Keratinocyte (primary cell): ENCODE measurements at regions not wholly inside any gene's neighbourhood (a gene's known extent, or its start where the extent isn't known, plus 50 kb on each side); places are given as distances from the start of the nearest gene placed in this dataset.

Source experiments
- DNase-seq: peaks from one replicate; pipeline ENCODE4 v3.0.0-alpha.2; 2011; ENCODE audit warnings: low read depth, missing footprints, low spot score
- FAIRE-seq: peaks from 2 replicates; lab custom pipeline; 2011; peaks lifted over from hg19 to GRCh38; lab: Jason Lieb, UNC
- H2AFZ ChIP-seq: 2 replicates; pipeline ENCODE4 v1.6.0; 2012; ENCODE audit warnings: low read length, control low read depth, inconsistent platforms; ENCODE audit not compliant: control insufficient read depth
- H3K27ac ChIP-seq: 2 replicates; pipeline ENCODE4 v1.5.1; 2011; ENCODE audit warnings: low read length; ENCODE audit not compliant: control insufficient read depth, insufficient read depth
- H3K27me3 ChIP-seq: 3 replicates; pipeline ENCODE4 v1.6.0; 2011; ENCODE audit warnings: low read length; ENCODE audit not compliant: control insufficient read depth, insufficient read depth; ENCODE audit errors: extremely low read depth
- H3K36me3 ChIP-seq, 2 experiments: 2 replicates in 1 of 2; 3 replicates in 1 of 2; pipeline ENCODE4 v1.5.1; 2011; ENCODE audit warnings: low read length in 2 of 2, mild to moderate bottlenecking in 1 of 2; ENCODE audit not compliant: control insufficient read depth in 2 of 2, insufficient read depth in 2 of 2; ENCODE audit errors: extremely low read depth in 1 of 2
- H3K4me1 ChIP-seq: 3 replicates; pipeline ENCODE4 v1.5.1; 2011; ENCODE audit warnings: low read length; ENCODE audit not compliant: control insufficient read depth, insufficient read depth; ENCODE audit errors: extremely low read depth
- H3K4me2 ChIP-seq: 3 replicates; pipeline ENCODE4 v1.6.0; 2011; ENCODE audit warnings: low read depth, low read length; ENCODE audit not compliant: control insufficient read depth, insufficient read depth; ENCODE audit errors: extremely low read depth
- H3K4me3 ChIP-seq, 3 experiments: fragments of 200-600 bp in 1 of 3; sonication (generic) in 1 of 3; 2 replicates in 2 of 3; 3 replicates in 1 of 3; pipeline ENCODE4 v1.5.1; 2011 to 2016; ENCODE audit warnings: low read length in 3 of 3, mild to moderate bottlenecking in 3 of 3, control low read depth in 2 of 3, inconsistent platforms in 1 of 3, low read depth in 1 of 3, mixed read lengths in 1 of 3, mixed run types in 1 of 3, moderate library complexity in 1 of 3; ENCODE audit not compliant: control insufficient read depth in 2 of 3, insufficient read depth in 2 of 3; ENCODE audit errors: extremely low read depth in 1 of 3
- H3K79me2 ChIP-seq: 2 replicates; pipeline ENCODE4 v1.6.0; 2012; ENCODE audit warnings: low read length; ENCODE audit not compliant: control insufficient read depth, insufficient read depth
- H3K9ac ChIP-seq: 3 replicates; pipeline ENCODE4 v1.6.0; 2011; ENCODE audit warnings: low read length; ENCODE audit not compliant: control insufficient read depth, insufficient read depth; ENCODE audit errors: extremely low read depth
- H3K9me1 ChIP-seq: 3 replicates; pipeline ENCODE4 v1.6.0; 2011; ENCODE audit warnings: low read length; ENCODE audit not compliant: control insufficient read depth, insufficient read depth; ENCODE audit errors: extremely low read depth
- H3K9me3 ChIP-seq: 2 replicates; pipeline ENCODE4 v1.5.1; 2012; ENCODE audit warnings: low read depth, low read length; ENCODE audit not compliant: control insufficient read depth
- H4K20me1 ChIP-seq: 3 replicates; pipeline ENCODE4 v1.6.0; 2011; ENCODE audit warnings: low read length; ENCODE audit not compliant: control insufficient read depth, insufficient read depth; ENCODE audit errors: extremely low read depth
- EZH2 ChIP-seq: IDR thresholded peaks from one replicate; pipeline ENCODE4 v1.6.1; 2012; ENCODE audit warnings: inconsistent platforms, mild to moderate bottlenecking, low read length, moderate library complexity
- dilution Hi-C: fragments of 300-500 bp; cut with MboI; formaldehyde crosslinking; loops from one replicate; pipeline ENCODE4 v1.7.0; 2020; ENCODE audit warnings: low sequenced_read_pairs; ENCODE audit not compliant: extremely low pct_ligation_motif_present
- TF ChIP-seq, protein P1 (sequence below), 3 experiments: IDR thresholded peaks in 1 of 3; conservative IDR thresholded peaks in 1 of 3; optimal IDR thresholded peaks in 1 of 3; 2 replicates in 2 of 3; 3 replicates in 1 of 3; pipeline versions ENCODE3 to v1.5.1; 2011; ENCODE audit warnings: low read length in 3 of 3, mild to moderate bottlenecking in 3 of 3, moderate library complexity in 2 of 3, control low read depth in 1 of 3, inconsistent platforms in 1 of 3; ENCODE audit not compliant: insufficient read depth in 2 of 3; ENCODE audit errors: extremely low read depth in 1 of 3

DNA sequence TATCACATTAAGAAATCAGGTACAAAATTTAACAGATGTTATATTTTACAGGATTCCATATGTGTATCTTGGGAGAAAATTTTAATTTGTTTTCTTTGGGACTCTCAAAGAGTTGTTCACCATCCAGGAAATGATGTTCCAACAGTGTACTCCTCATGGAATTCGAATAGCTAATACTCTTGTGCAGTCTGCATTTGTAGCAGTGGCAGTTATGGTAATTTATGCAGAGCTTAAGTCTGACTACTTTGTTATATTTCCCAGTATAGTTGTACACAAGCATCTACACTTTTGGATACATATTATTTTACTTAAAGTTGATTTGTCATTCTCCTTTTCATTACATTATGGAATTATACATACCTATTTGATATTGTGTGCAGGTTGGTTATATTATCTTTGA lies 436.7 kb upstream of the FBXO33 start:
- Histone ChIP-seq H3K4me3 (no peak overlapping the region), H3K9me1 (no peaks in the 10 kb centered on the region), H3K9me3 (peaks cover 2% of the 10 kb centered on the region), H3K4me2 (no peak overlapping the region), H3K79me2 (no peaks in the 10 kb centered on the region), H3K27me3 (no peaks in the 10 kb centered on the region), H3K36me3 (no peaks in the 10 kb centered on the region), H3K4me1 (no peaks in the 10 kb centered on the region), H2AFZ (no peak overlapping the region), H3K9ac (no peak overlapping the region), H4K20me1 (no peaks in the 10 kb centered on the region), H3K27ac (no peak overlapping the region)
- DNase-seq (no peak), FAIRE-seq (no peak)
- dilution Hi-C loops: no loop called here
- TF ChIP-seq, protein P1, sequence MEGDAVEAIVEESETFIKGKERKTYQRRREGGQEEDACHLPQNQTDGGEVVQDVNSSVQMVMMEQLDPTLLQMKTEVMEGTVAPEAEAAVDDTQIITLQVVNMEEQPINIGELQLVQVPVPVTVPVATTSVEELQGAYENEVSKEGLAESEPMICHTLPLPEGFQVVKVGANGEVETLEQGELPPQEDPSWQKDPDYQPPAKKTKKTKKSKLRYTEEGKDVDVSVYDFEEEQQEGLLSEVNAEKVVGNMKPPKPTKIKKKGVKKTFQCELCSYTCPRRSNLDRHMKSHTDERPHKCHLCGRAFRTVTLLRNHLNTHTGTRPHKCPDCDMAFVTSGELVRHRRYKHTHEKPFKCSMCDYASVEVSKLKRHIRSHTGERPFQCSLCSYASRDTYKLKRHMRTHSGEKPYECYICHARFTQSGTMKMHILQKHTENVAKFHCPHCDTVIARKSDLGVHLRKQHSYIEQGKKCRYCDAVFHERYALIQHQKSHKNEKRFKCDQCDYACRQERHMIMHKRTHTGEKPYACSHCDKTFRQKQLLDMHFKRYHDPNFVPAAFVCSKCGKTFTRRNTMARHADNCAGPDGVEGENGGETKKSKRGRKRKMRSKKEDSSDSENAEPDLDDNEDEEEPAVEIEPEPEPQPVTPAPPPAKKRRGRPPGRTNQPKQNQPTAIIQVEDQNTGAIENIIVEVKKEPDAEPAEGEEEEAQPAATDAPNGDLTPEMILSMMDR (optimal IDR thresholded peaks at IDR 0.05 in 1 of 3, IDR thresholded peaks at IDR 0.05 in 1 of 3, conservative IDR thresholded peaks at IDR 0.05 in 1 of 3; ENCODE audit: extremely low read depth in 1 of 3, insufficient read depth in 2 of 3, low read length in 3 of 3): no peak
- no peak for TF ChIP-seq EZH2

- Histone ChIP-seq H3K9me3 (peaks cover 2% of the 10 kb centered on the region), H4K20me1 (no peaks in the 10 kb centered on the region), H3K9ac (no peak overlapping the region), H3K9me1 (no peaks in the 10 kb centered on the region), H3K27ac (no peak overlapping the region), H3K27me3 (no peaks in the 10 kb centered on the region), H3K4me3 (no peak overlapping the region), H3K36me3 (no peaks in the 10 kb centered on the region), H3K4me1 (no peaks in the 10 kb centered on the region), H3K4me2 (no peak overlapping the region), H2AFZ (no peak overlapping the region), H3K79me2 (no peaks in the 10 kb centered on the region)
- no peak for FAIRE-seq
- DNase-seq: no peak
- no peak for TF ChIP-seq EZH2
- TF ChIP-seq, protein P1 (optimal IDR thresholded peaks at IDR 0.05 in 1 of 3, IDR thresholded peaks at IDR 0.05 in 1 of 3, conservative IDR thresholded peaks at IDR 0.05 in 1 of 3; ENCODE audit: extremely low read depth in 1 of 3, insufficient read depth in 2 of 3, low read length in 3 of 3): no peak
- dilution Hi-C loops: no loop called here
Observed at GRCh38 chr14:39868251-39868650, 436.0 kb upstream of the FBXO33 start.
